ENCODE measurements at regions not wholly inside any gene's neighbourhood (a gene's known extent, or its start where the extent isn't known, plus 50 kb on each side); places are given as distances from the start of the nearest gene placed in this dataset.

GRCh38 chr11:113571531-113571930 is 96.3 kb upstream of the DRD2 start:
- intact Hi-C loops (cut with micrococcal nuclease): no loop called here
- no peak overlapping the region for H2AFZ ChIP-seq (ENCODE audit: insufficient read depth, low read depth, low read length, poor library complexity, severe bottlenecking)
- Mint-ChIP-seq H3K4me3 (no peak overlapping the region), H3K27me3 (ENCODE audit: low read depth in 3 of 3) (peaks cover 5 to 7% (median 6%) of the 10 kb centered on the region in 3 donors), H3K9me3 (peaks cover 0 to 3% (median 0%) of the 10 kb centered on the region in 7 donors), H3K4me1 (no peaks in the 10 kb centered on the region), H3K27ac (no peak overlapping the region), H3K36me3 (no peaks in the 10 kb centered on the region)
- H3K4me3 ChIP-seq (replicated peaks in 1 of 3; ENCODE audit: low read depth in 2 of 3, low read length in 3 of 3): no peak overlapping the region
- H3K9ac ChIP-seq (ENCODE audit: insufficient read depth, low read length, poor library complexity, severe bottlenecking): no peak overlapping the region
- DNase-seq: no peak
- H3K79me2 ChIP-seq (ENCODE audit: insufficient read depth, low read length): no peaks in the 10 kb centered on the region
- no peak overlapping the region for H3K4me2 ChIP-seq (replicated peaks; ENCODE audit: extremely low read depth, low read length, poor library complexity, severe bottlenecking)
- peaks cover 0 to 3% of the 10 kb centered on the region in 2 donors for H3K27me3 ChIP-seq (ENCODE audit: control insufficient read depth in 2 of 2, insufficient read depth in 2 of 2, low read length in 2 of 2)
- no peak overlapping the region for H3K27ac ChIP-seq (ENCODE audit: low read depth in 1 of 2, low read length in 2 of 2)
- no peaks in the 10 kb centered on the region for H4K20me1 ChIP-seq (ENCODE audit: insufficient read depth, low read length)
- no peaks in the 10 kb centered on the region for H3K36me3 ChIP-seq (replicated peaks in 1 of 2; ENCODE audit: control insufficient read depth in 1 of 2, insufficient read depth in 2 of 2, low read length in 2 of 2)
- TF ChIP-seq, protein P1, sequence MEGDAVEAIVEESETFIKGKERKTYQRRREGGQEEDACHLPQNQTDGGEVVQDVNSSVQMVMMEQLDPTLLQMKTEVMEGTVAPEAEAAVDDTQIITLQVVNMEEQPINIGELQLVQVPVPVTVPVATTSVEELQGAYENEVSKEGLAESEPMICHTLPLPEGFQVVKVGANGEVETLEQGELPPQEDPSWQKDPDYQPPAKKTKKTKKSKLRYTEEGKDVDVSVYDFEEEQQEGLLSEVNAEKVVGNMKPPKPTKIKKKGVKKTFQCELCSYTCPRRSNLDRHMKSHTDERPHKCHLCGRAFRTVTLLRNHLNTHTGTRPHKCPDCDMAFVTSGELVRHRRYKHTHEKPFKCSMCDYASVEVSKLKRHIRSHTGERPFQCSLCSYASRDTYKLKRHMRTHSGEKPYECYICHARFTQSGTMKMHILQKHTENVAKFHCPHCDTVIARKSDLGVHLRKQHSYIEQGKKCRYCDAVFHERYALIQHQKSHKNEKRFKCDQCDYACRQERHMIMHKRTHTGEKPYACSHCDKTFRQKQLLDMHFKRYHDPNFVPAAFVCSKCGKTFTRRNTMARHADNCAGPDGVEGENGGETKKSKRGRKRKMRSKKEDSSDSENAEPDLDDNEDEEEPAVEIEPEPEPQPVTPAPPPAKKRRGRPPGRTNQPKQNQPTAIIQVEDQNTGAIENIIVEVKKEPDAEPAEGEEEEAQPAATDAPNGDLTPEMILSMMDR (IDR thresholded peaks at IDR 0.05): no peak
- H3K4me1 ChIP-seq (ENCODE audit: control insufficient read depth in 1 of 2, insufficient read depth in 2 of 2, low read length in 2 of 2): no peaks in the 10 kb centered on the region
- 72% methylated on average over 2 of the region's 4 CpGs for WGBS (ENCODE audit: insufficient coverage)
- H3K9me3 ChIP-seq (replicated peaks in 1 of 2; ENCODE audit: control insufficient read depth in 1 of 2, insufficient read depth in 1 of 2, low read length in 2 of 2): no peaks in the 10 kb centered on the region

DNA sequence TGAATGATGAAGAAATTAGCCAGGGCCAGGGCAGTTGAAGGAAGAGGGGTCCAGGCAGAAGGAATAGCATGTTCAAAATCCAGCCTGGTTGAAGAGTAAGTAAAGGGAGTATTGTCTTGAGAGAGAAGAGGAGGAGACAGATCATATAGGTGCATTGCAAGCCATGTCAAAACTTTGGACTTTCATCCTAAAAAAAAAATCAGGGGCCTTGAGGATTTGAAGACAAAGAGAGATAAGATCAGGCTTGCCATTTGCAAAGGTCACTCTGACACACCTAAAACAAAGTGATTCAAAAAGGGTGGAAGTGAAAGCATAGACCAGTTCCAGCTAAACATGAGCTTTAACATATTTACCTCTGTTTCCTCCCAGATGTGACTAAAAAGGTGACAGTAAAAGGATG is 95.7 kb upstream of the DRD2 start:
- TF ChIP-seq, protein P1 (IDR thresholded peaks at IDR 0.05): no peak
- H3K4me3 ChIP-seq (replicated peaks in 1 of 3; ENCODE audit: low read depth in 2 of 3, low read length in 3 of 3): no peak overlapping the region
- DNase-seq: no peak
- H3K36me3 ChIP-seq (replicated peaks in 1 of 2; ENCODE audit: control insufficient read depth in 1 of 2, insufficient read depth in 2 of 2, low read length in 2 of 2): no peaks in the 10 kb centered on the region
- no peaks in the 10 kb centered on the region for H3K4me1 ChIP-seq (ENCODE audit: control insufficient read depth in 1 of 2, insufficient read depth in 2 of 2, low read length in 2 of 2)
- H4K20me1 ChIP-seq (ENCODE audit: insufficient read depth, low read length): no peaks in the 10 kb centered on the region
- no peak overlapping the region for H3K4me2 ChIP-seq (replicated peaks; ENCODE audit: extremely low read depth, low read length, poor library complexity, severe bottlenecking)
- H3K9me3 ChIP-seq (replicated peaks in 1 of 2; ENCODE audit: control insufficient read depth in 1 of 2, insufficient read depth in 1 of 2, low read length in 2 of 2): no peaks in the 10 kb centered on the region
- H3K27me3 ChIP-seq (ENCODE audit: control insufficient read depth in 2 of 2, insufficient read depth in 2 of 2, low read length in 2 of 2): peaks cover 0 to 3% of the 10 kb centered on the region in 2 donors
- Mint-ChIP-seq H3K4me3 (no peak overlapping the region), H3K27ac (peak overlapping the region in 1 of 7 donors; percentile 26), H3K9me3 (peaks cover 0 to 3% (median 0%) of the 10 kb centered on the region in 7 donors), H3K27me3 (ENCODE audit: low read depth in 3 of 3) (peaks cover 5 to 9% (median 6%) of the 10 kb centered on the region in 3 donors), H3K36me3 (no peaks in the 10 kb centered on the region), H3K4me1 (no peaks in the 10 kb centered on the region)
- no peaks in the 10 kb centered on the region for H3K79me2 ChIP-seq (ENCODE audit: insufficient read depth, low read length)
- intact Hi-C loops (cut with micrococcal nuclease): no loop called here
- no peak overlapping the region for H2AFZ ChIP-seq (ENCODE audit: insufficient read depth, low read depth, low read length, poor library complexity, severe bottlenecking)
- H3K27ac ChIP-seq (ENCODE audit: low read depth in 1 of 2, low read length in 2 of 2): no peak overlapping the region
- no peak overlapping the region for H3K9ac ChIP-seq (ENCODE audit: insufficient read depth, low read length, poor library complexity, severe bottlenecking)
